Activated CD4-positive, alpha-beta T cell treated with anti-CD3 and anti-CD28 coated beads, Interleukin-2, amount 50 U/mL, for 48 hours (primary cell): ENCODE measurements at regions not wholly inside any gene's neighbourhood (a gene's known extent, or its start where the extent isn't known, plus 50 kb on each side); places are given as distances from the start of the nearest gene placed in this dataset.
"Not testable (repeated sequence)": the region's sequence is repeated elsewhere in the genome, so short reads cannot be mapped to it uniquely, and the experiment has no call there.

Experiments used
- DNase-seq, 2 experiments: peaks; one replicate each; pipeline ENCODE4 v3.0.0-alpha.2; 2020

- DNase-seq = no peak
These were observed 206.8 kb downstream of the KCNJ2 start for GRCh38 chr17:70375813-70376770.

GRCh38 chr17:70377654-70378053 lies 208.3 kb downstream of the KCNJ2 start:
- no peak for DNase-seq

GRCh38 chr17:70378076-70378475 lies 208.7 kb downstream of the KCNJ2 start:
- no peak for DNase-seq

GRCh38 chr17:70379945-70380344 lies 210.6 kb downstream of the KCNJ2 start:
- no peak for DNase-seq

- not testable (repeated sequence) for DNase-seq
These were observed 212.6 kb downstream of the KCNJ2 start for GRCh38 chr17:70381916-70382315.

- DNase-seq = no peak
These were observed 219.0 kb downstream of the KCNJ2 start for GRCh38 chr17:70388326-70388725.

GRCh38 chr17:70389232-70389757 lies 220.0 kb downstream of the KCNJ2 start:
- not testable (repeated sequence) for DNase-seq

- no peak for DNase-seq
These were observed 220.7 kb downstream of the KCNJ2 start for GRCh38 chr17:70390049-70390448.

- no peak for DNase-seq
These were observed 225.3 kb downstream of the KCNJ2 start for GRCh38 chr17:70394473-70395232.

GRCh38 chr17:70405492-70406220 lies 236.3 kb downstream of the KCNJ2 start:
- DNase-seq = no peak

- DNase-seq = no peak
These were observed 238.2 kb downstream of the KCNJ2 start for GRCh38 chr17:70407506-70407905.

- no peak for DNase-seq
These were observed 239.4 kb downstream of the KCNJ2 start for GRCh38 chr17:70408768-70409167.

- no peak for DNase-seq
These were observed 245.0 kb downstream of the KCNJ2 start for GRCh38 chr17:70414300-70414699.

- no peak for DNase-seq
These were observed 251.6 kb downstream of the KCNJ2 start for GRCh38 chr17:70420861-70421445.

- DNase-seq = no peak
These were observed 253.5 kb downstream of the KCNJ2 start for GRCh38 chr17:70422862-70423261.

GRCh38 chr17:70423562-70423961 lies 254.2 kb downstream of the KCNJ2 start:
- no peak for DNase-seq

GRCh38 chr17:70426752-70427151 lies 257.4 kb downstream of the KCNJ2 start:
- DNase-seq = no peak

GRCh38 chr17:70434536-70435490 lies 265.5 kb downstream of the KCNJ2 start:
- DNase-seq = no peak

GRCh38 chr17:70437656-70438055 lies 268.3 kb downstream of the KCNJ2 start:
- no peak for DNase-seq

GRCh38 chr17:70446446-70446845 lies 277.1 kb downstream of the KCNJ2 start:
- DNase-seq = no peak

- DNase-seq = no peak
These were observed 278.3 kb downstream of the KCNJ2 start for GRCh38 chr17:70447588-70447987.
